H1 (cell line): ENCODE measurements at regions not wholly inside any gene's neighbourhood (a gene's known extent, or its start where the extent isn't known, plus 50 kb on each side); places are given as distances from the start of the nearest gene placed in this dataset.

Experiments used
- CTCF ChIA-PET: fragments of 300-600 bp; sonication (Branson Sonifier 250); formaldehyde crosslinking; loops from one replicate; lab custom pipeline; 2021; ENCODE audit not compliant: partially characterized antibody; lab: Charles Lee
- POLR2A ChIA-PET: fragments of 300-600 bp; sonication (Branson Sonifier 250); formaldehyde crosslinking; loops from one replicate; lab custom pipeline; 2021; ENCODE audit warnings: inconsistent platforms; ENCODE audit not compliant: partially characterized antibody; lab: Charles Lee
- DNase-seq, 2 experiments: peaks; one replicate each; pipeline versions ENCODE4 v3.0.0 to v3.0.0-alpha.2; 2010 to 2022; ENCODE audit warnings: low spot score in 2 of 2, low read depth in 1 of 2, mixed read lengths in 1 of 2
- FAIRE-seq: peaks from 2 replicates; lab custom pipeline; 2011; peaks lifted over from hg19 to GRCh38; lab: Jason Lieb, UNC
- H2AFZ ChIP-seq: 2 replicates; pipeline ENCODE4 v1.8.1; 2012; ENCODE audit warnings: low read length, inconsistent platforms
- H2AK5ac ChIP-seq: 2 replicates; pipeline ENCODE4 v1.6.1; 2013; ENCODE audit warnings: low read depth, low read length
- H2BK120ac ChIP-seq: replicated peaks from 2 replicates; pipeline ENCODE3; 2013; ENCODE audit warnings: low read depth, low read length, inconsistent platforms
- H2BK12ac ChIP-seq: 2 replicates; pipeline ENCODE4 v1.6.1; 2013; ENCODE audit warnings: low read depth, low read length
- H2BK15ac ChIP-seq: 2 replicates; pipeline ENCODE4 v1.6.1; 2013; ENCODE audit warnings: low read length
- H2BK20ac ChIP-seq: 2 replicates; pipeline ENCODE4 v1.6.1; 2013; ENCODE audit warnings: low read length
- H2BK5ac ChIP-seq: 2 replicates; pipeline ENCODE4 v1.6.1; 2013; ENCODE audit warnings: low read depth, low read length
- H3K14ac ChIP-seq: 2 replicates; pipeline ENCODE4 v1.6.1; 2013; ENCODE audit warnings: inconsistent platforms; ENCODE audit not compliant: insufficient read length
- H3K18ac ChIP-seq: 2 replicates; pipeline ENCODE4 v1.6.1; 2013; ENCODE audit warnings: low read length; ENCODE audit errors: extremely low read depth
- H3K23ac ChIP-seq: 2 replicates; pipeline ENCODE4 v1.6.1; 2013; ENCODE audit warnings: inconsistent platforms; ENCODE audit not compliant: insufficient read length
- H3K23me2 ChIP-seq: 2 replicates; pipeline ENCODE4 v1.6.1; 2013; ENCODE audit warnings: low read depth, low read length
- H3K27ac ChIP-seq: 2 replicates; pipeline ENCODE4 v1.6.1; 2011; ENCODE audit warnings: low read depth, low read length, inconsistent platforms
- H3K27me3 ChIP-seq, 4 experiments: replicated peaks in 1 of 4; 1 replicate in 1 of 4; 2 replicates in 3 of 4; pipeline versions ENCODE4 v1.6.1 to v1.8.1; 2011 to 2013; ENCODE audit warnings: low read length in 3 of 4, mild to moderate bottlenecking in 3 of 4, inconsistent platforms in 2 of 4, mixed read lengths in 2 of 4, moderate library complexity in 1 of 4; ENCODE audit not compliant: control insufficient read depth in 3 of 4, insufficient read depth in 3 of 4; ENCODE audit errors: extremely low read depth in 1 of 4
- H3K36me3 ChIP-seq, 4 experiments: 2 replicates each; pipeline versions ENCODE4 v1.6.1 to v1.8.1; 2011 to 2013; ENCODE audit warnings: mild to moderate bottlenecking in 4 of 4, low read length in 3 of 4, moderate library complexity in 2 of 4, control low read depth in 1 of 4, inconsistent platforms in 1 of 4; ENCODE audit not compliant: insufficient read depth in 4 of 4, control insufficient read depth in 2 of 4
- H3K4ac ChIP-seq: replicated peaks from 2 replicates; pipeline ENCODE3; 2013; ENCODE audit warnings: low read length, low read depth, mixed read lengths, inconsistent platforms; ENCODE audit not compliant: insufficient read length
- H3K4me1 ChIP-seq, 4 experiments: replicated peaks in 1 of 4; 1 replicate in 1 of 4; 2 replicates in 3 of 4; pipeline versions ENCODE4 v1.6.1 to v1.8.1; 2011 to 2013; ENCODE audit warnings: low read length in 3 of 4, inconsistent platforms in 2 of 4, mixed read lengths in 1 of 4; ENCODE audit not compliant: insufficient read depth in 4 of 4, control insufficient read depth in 3 of 4
- H3K4me2 ChIP-seq, 2 experiments: 2 replicates each; pipeline versions ENCODE4 v1.6.1 to v1.8.1; 2011 to 2013; ENCODE audit warnings: low read depth in 2 of 2, low read length in 2 of 2, control low read depth in 1 of 2, inconsistent platforms in 1 of 2, mild to moderate bottlenecking in 1 of 2; ENCODE audit not compliant: insufficient read depth in 1 of 2
- H3K4me3 ChIP-seq, 4 experiments: fragments of 200-600, 300-600 bp in 1 of 4; sonication (generic), shearing (Covaris generic), sonication (Bioruptor Twin) in 1 of 4; 2 replicates each; pipeline versions ENCODE4 v1.5.1 to v1.8.1; 2011 to 2016; ENCODE audit warnings: low read length in 4 of 4, low read depth in 3 of 4, control low read depth in 2 of 4, inconsistent platforms in 2 of 4, mild to moderate bottlenecking in 2 of 4, mixed read lengths in 1 of 4, moderate library complexity in 1 of 4; ENCODE audit not compliant: insufficient read depth in 2 of 4; ENCODE audit errors: extremely low read depth in 1 of 4
- H3K56ac ChIP-seq: replicated peaks from 2 replicates; pipeline ENCODE3; 2013; ENCODE audit warnings: low read depth, mild to moderate bottlenecking, mixed read lengths, low read length, inconsistent platforms; ENCODE audit not compliant: insufficient read length
- H3K79me1 ChIP-seq: 2 replicates; pipeline ENCODE4 v1.6.1; 2013; ENCODE audit warnings: low read depth, low read length, control low read depth
- H3K79me2 ChIP-seq, 2 experiments: 2 replicates each; pipeline versions ENCODE4 v1.6.1 to v1.8.1; 2012 to 2013; ENCODE audit warnings: low read length in 2 of 2, mild to moderate bottlenecking in 2 of 2, inconsistent platforms in 1 of 2; ENCODE audit not compliant: insufficient read depth in 2 of 2, control insufficient read depth in 1 of 2
- H3K9ac ChIP-seq, 4 experiments: replicated peaks in 1 of 4; 1 replicate in 1 of 4; 2 replicates in 3 of 4; pipeline versions ENCODE4 v1.6.1 to v1.8.1; 2011 to 2013; ENCODE audit warnings: low read depth in 3 of 4, low read length in 3 of 4, control low read depth in 2 of 4, mild to moderate bottlenecking in 2 of 4, moderate library complexity in 2 of 4, inconsistent platforms in 1 of 4; ENCODE audit errors: extremely low read depth in 1 of 4
- H3K9me3 ChIP-seq, 2 experiments: 2 replicates each; pipeline versions ENCODE4 v1.6.1 to v1.8.1; 2012 to 2013; ENCODE audit warnings: mild to moderate bottlenecking in 2 of 2, moderate library complexity in 2 of 2, control low read depth in 1 of 2, inconsistent platforms in 1 of 2, low read depth in 1 of 2, low read length in 1 of 2, mixed read lengths in 1 of 2; ENCODE audit not compliant: insufficient read depth in 2 of 2
- H4K20me1 ChIP-seq, 2 experiments: replicated peaks in 1 of 2; 2 replicates each; pipeline versions ENCODE3 to v1.8.1; 2011 to 2013; ENCODE audit warnings: inconsistent platforms in 2 of 2, low read length in 2 of 2, mild to moderate bottlenecking in 1 of 2; ENCODE audit not compliant: insufficient read depth in 2 of 2, control insufficient read depth in 1 of 2
- H4K5ac ChIP-seq: 2 replicates; pipeline ENCODE4 v1.6.1; 2013; ENCODE audit warnings: low read length, low read depth, mixed read lengths, inconsistent platforms; ENCODE audit not compliant: insufficient read length
- H4K8ac ChIP-seq: 2 replicates; pipeline ENCODE4 v1.8.0; 2013; ENCODE audit warnings: mild to moderate bottlenecking, moderate library complexity, low read length, inconsistent platforms; ENCODE audit not compliant: insufficient read depth; ENCODE audit errors: extremely low read depth
- H4K91ac ChIP-seq: replicated peaks from 2 replicates; pipeline ENCODE3; 2013; ENCODE audit warnings: low read length, mixed read lengths, inconsistent platforms; ENCODE audit not compliant: insufficient read length
- CTBP2 ChIP-seq: IDR thresholded peaks from 2 replicates; pipeline ENCODE4 v1.7.0; 2011; ENCODE audit warnings: borderline replicate concordance, mild to moderate bottlenecking, moderate library complexity, mixed read lengths, low read length; ENCODE audit not compliant: insufficient read depth, insufficient read length
- NANOG ChIP-seq: IDR thresholded peaks from 2 replicates; pipeline ENCODE4 v1.6.1; 2011; ENCODE audit warnings: low read length, low read depth, mild to moderate bottlenecking, inconsistent platforms; ENCODE audit not compliant: insufficient read depth, poor library complexity, severe bottlenecking
- RFX5 ChIP-seq: IDR thresholded peaks from 2 replicates; pipeline ENCODE4 v1.6.1; 2011; ENCODE audit warnings: low read depth, low read length, improper control_type of control experiment, borderline replicate concordance
- RNF2 ChIP-seq: fragments of 200-900, 300-1000 bp; sonication (generic); IDR thresholded peaks from 2 replicates; pipeline ENCODE4 v1.7.1; 2016; ENCODE audit warnings: borderline replicate concordance, low read depth, mild to moderate bottlenecking, antibody characterized with exemption, low read length; ENCODE audit not compliant: poor library complexity, severe bottlenecking; ENCODE audit errors: missing control alignments
- SUZ12 ChIP-seq: fragments of 200-600 bp; sonication (generic); IDR thresholded peaks from 2 replicates; pipeline ENCODE4 v1.6.1; 2012; ENCODE audit warnings: mild to moderate bottlenecking, inconsistent platforms, low read length, moderate library complexity, mixed read lengths
- WGBS, 2 experiments: shearing (Covaris generic) in 1 of 2; methylation state at CpG; one replicate each; pipeline versions ENCODE4 v1.1.6 to v1.1.7; 2013 to 2015; ENCODE audit warnings: low lambda C conversion rate in 2 of 2, mixed read lengths in 2 of 2, inconsistent platforms in 1 of 2, low coverage in 1 of 2, missing lambda C conversion rate in 1 of 2; ENCODE audit not compliant: insufficient replicate concordance in 2 of 2, insufficient coverage in 1 of 2, insufficient read length in 1 of 2; ENCODE audit errors: extremely low coverage in 1 of 2, missing lambda C conversion rate in 1 of 2; 5-methylcytosine and 5-hydroxymethylcytosine counted together
- TF ChIP-seq, protein P1 (sequence below): IDR thresholded peaks from 2 replicates; pipeline ENCODE4 v1.6.1; 2012; ENCODE audit warnings: low read length, inconsistent platforms

DNA sequence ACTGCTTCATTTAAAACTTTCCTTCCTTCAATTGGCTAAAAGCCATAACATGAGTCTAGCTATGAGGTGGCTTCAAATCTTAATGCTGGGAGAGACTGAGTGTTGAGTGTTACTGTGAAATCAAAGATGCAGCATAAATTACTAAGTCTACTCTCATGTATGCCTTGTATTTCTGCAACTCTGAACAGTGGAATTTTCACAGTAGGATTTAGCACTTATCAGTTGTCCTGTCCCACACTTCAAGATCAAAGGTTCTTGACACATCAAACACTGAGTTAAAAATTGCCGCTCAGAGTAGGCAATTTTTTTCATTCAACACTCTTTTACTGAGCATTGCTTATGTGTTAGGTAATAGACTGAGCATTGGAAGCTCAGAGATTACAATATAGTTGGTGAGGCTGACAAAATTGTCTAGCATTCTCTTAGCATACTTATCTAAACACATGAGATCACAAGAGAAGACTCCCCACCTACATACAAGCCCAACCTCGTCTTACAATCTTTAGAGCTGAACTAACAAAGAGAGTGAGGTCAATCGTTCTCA is 56.4 kb upstream of the ADORA3 start:
- Histone ChIP-seq H3K79me2 (no peaks in the 10 kb centered on the region), H3K4me2 (no peak overlapping the region), H2BK5ac (no peak overlapping the region), H3K23me2 (no peaks in the 10 kb centered on the region), H3K79me1 (no peaks in the 10 kb centered on the region), H2BK120ac (no peak overlapping the region), H2AFZ (no peak overlapping the region; the same call in 1 of the 2 replicates), H3K9ac (no peak overlapping the region), H4K20me1 (no peaks in the 10 kb centered on the region), H3K27me3 (no peaks in the 10 kb centered on the region), H3K4me1 (no peaks in the 10 kb centered on the region), H4K5ac (no peak overlapping the region), H3K14ac (no peak overlapping the region), H3K36me3 (no peaks in the 10 kb centered on the region), H3K23ac (no peak overlapping the region), H4K8ac (no peak overlapping the region), H2BK15ac (no peak overlapping the region), H3K27ac (no peak overlapping the region; the same call in 1 of the 2 replicates), H3K4ac (no peak overlapping the region), H2BK12ac (no peak overlapping the region), H2BK20ac (no peak overlapping the region), H3K9me3 (no peaks in the 10 kb centered on the region), H4K91ac (no peak overlapping the region), H3K4me3 (no peak overlapping the region), H3K56ac (no peak overlapping the region), H3K18ac (no peak overlapping the region), H2AK5ac (no peak overlapping the region)
- POLR2A ChIA-PET: no interaction called here
- CTCF ChIA-PET: interaction anchor here (0.6 to 2.3 kb wide), 4 partner anchors 12 to 401 kb away, joined by 3 to 8 read pairs (median 4); no protein-coding TSS in a partner anchor
- WGBS, 2 experiments: 90% methylated on average over 3 of the region's 3 CpGs; no CpG with 5 or more reads in 1 of the 2 experiments
- no peak for TF ChIP-seq SUZ12
- TF ChIP-seq CTBP2: no peak
- no peak for TF ChIP-seq RNF2
- TF ChIP-seq, protein P1, sequence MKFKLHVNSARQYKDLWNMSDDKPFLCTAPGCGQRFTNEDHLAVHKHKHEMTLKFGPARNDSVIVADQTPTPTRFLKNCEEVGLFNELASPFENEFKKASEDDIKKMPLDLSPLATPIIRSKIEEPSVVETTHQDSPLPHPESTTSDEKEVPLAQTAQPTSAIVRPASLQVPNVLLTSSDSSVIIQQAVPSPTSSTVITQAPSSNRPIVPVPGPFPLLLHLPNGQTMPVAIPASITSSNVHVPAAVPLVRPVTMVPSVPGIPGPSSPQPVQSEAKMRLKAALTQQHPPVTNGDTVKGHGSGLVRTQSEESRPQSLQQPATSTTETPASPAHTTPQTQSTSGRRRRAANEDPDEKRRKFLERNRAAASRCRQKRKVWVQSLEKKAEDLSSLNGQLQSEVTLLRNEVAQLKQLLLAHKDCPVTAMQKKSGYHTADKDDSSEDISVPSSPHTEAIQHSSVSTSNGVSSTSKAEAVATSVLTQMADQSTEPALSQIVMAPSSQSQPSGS: no peak
- TF ChIP-seq NANOG: no peak
- TF ChIP-seq RFX5: no peak
- DNase-seq (no peak), FAIRE-seq (no peak)
